Erythroblast (primary cell): ENCODE measurements at regions not wholly inside any gene's neighbourhood (a gene's known extent, or its start where the extent isn't known, plus 50 kb on each side); places are given as distances from the start of the nearest gene placed in this dataset.

ENCODE experiments used
- GATA1 ChIP-seq: IDR thresholded peaks from 2 replicates; pipeline ENCODE4 v1.6.1; 2011; ENCODE audit warnings: low read depth, mild to moderate bottlenecking, control low read depth, low read length, moderate library complexity
- POLR2A ChIP-seq: IDR thresholded peaks from 2 replicates; pipeline ENCODE4 v1.6.1; 2011; ENCODE audit warnings: mild to moderate bottlenecking, low read length

DNA sequence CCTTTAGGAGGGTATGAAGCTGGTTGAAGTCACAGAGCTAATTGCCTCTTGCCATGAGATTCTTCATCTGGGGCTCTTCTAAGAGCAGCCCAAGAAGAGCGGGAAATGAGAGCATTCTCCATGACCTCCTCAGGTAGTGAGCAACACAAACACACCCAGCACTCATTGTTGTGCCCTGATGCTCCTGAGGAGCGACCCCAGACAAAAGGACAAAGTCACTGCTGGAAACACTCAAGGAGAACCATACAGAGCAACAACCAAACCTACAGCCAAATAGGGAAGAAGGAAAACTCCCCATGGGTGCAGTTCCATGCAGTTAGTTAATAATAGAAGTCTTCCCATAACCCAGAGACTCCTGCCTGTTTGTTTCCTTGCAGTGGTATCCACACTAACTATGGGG, 426.0 kb upstream of the CRIM1 start:
- TF ChIP-seq POLR2A (no peak), GATA1 (no peak)
